ENCODE measurements at regions not wholly inside any gene's neighbourhood (a gene's known extent, or its start where the extent isn't known, plus 50 kb on each side); places are given as distances from the start of the nearest gene placed in this dataset.
"Not testable (repeated sequence)": the region's sequence is repeated elsewhere in the genome, so short reads cannot be mapped to it uniquely, and the experiment has no call there.

GRCh38 chr14:105923520-105924191 lies 397.3 kb downstream of the TMEM121 start:
- TF ChIP-seq CTCF (IDR thresholded peaks at IDR 0.05; ENCODE audit: control extremely low read depth in 1 of 3, insufficient read depth in 1 of 3, low read depth in 1 of 3, low read length in 3 of 3); EZH2 (IDR thresholded peaks at IDR 0.05; ENCODE audit: low read depth, low read length, severe bottlenecking); SIN3A (conservative IDR thresholded peaks at IDR 0.05 in 1 of 2, IDR thresholded peaks at IDR 0.05 in 1 of 2; ENCODE audit: low read depth in 1 of 2, low read length in 2 of 2); FOSL1 (IDR thresholded peaks at IDR 0.05; ENCODE audit: insufficient read depth, low read depth, low read length); TAF1 (IDR thresholded peaks at IDR 0.05; ENCODE audit: low read depth, low read length); CEBPB (IDR thresholded peaks at IDR 0.05; ENCODE audit: low read depth, low read length); ZNF274 (IDR thresholded peaks at IDR 0.05; ENCODE audit: borderline replicate concordance, extremely low read depth, low read length); POLR2AphosphoS5 (IDR thresholded peaks at IDR 0.05; ENCODE audit: low read depth, low read length): not testable (repeated sequence)

Data from H1 (cell line).